ENCODE measurements at regions not wholly inside any gene's neighbourhood (a gene's known extent, or its start where the extent isn't known, plus 50 kb on each side); places are given as distances from the start of the nearest gene placed in this dataset.

DNA sequence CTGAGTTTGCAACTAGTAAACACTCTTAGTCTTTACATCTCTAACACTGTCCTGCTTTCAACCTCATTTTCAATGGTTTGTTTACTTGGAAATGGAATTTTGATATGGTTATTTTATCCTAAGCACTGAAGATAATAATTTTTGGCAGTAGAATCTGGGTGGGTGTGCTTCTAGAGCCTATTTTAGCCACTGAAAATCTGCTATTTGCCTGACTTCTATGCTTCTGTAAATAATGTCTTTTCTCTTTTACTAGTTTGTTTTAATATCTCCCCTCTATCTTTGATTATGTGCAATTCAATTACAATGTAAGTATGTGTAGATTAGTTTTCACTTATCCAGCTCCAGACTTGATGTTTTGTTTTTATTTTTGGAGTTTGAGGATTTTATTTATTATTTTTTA is 197.5 kb downstream of the TUSC1 start:
- no peaks in the 10 kb centered on the region for H3K4me1 Mint-ChIP-seq (ENCODE audit: unreplicated experiment)
- H3K27ac Mint-ChIP-seq (ENCODE audit: unreplicated experiment) = no peak overlapping the region
- no peaks in the 10 kb centered on the region for H3K9me3 Mint-ChIP-seq (ENCODE audit: unreplicated experiment)
- H3K36me3 Mint-ChIP-seq (ENCODE audit: low read depth, unreplicated experiment) = no peaks in the 10 kb centered on the region
- H3K4me3 Mint-ChIP-seq (ENCODE audit: unreplicated experiment) = no peak overlapping the region
- TF ChIP-seq, protein P1, sequence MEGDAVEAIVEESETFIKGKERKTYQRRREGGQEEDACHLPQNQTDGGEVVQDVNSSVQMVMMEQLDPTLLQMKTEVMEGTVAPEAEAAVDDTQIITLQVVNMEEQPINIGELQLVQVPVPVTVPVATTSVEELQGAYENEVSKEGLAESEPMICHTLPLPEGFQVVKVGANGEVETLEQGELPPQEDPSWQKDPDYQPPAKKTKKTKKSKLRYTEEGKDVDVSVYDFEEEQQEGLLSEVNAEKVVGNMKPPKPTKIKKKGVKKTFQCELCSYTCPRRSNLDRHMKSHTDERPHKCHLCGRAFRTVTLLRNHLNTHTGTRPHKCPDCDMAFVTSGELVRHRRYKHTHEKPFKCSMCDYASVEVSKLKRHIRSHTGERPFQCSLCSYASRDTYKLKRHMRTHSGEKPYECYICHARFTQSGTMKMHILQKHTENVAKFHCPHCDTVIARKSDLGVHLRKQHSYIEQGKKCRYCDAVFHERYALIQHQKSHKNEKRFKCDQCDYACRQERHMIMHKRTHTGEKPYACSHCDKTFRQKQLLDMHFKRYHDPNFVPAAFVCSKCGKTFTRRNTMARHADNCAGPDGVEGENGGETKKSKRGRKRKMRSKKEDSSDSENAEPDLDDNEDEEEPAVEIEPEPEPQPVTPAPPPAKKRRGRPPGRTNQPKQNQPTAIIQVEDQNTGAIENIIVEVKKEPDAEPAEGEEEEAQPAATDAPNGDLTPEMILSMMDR (IDR thresholded peaks at IDR 0.05; ENCODE audit: unreplicated experiment) = no peak
- no peak for DNase-seq (ENCODE audit: low spot score)
- no peaks in the 10 kb centered on the region for H3K27me3 Mint-ChIP-seq (ENCODE audit: unreplicated experiment)

DNA sequence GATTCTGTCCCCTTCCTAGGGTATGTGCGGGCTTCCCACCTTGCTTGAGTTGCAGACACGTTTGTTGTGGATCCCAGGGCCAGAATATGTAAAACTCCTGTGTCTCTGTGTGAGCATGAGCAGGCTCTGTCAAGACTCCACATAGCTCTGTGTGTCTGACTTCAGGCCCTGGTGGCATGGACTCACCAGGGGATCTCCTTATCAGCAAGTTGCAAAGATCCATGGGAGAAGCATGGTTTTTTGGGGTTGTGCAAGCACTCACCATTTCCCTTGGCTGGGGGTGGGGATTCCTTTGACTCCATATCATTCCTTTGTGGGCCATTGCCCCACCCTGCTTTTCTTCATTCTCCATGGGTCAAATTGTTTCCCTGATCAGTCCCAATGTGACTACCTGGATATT is 205.6 kb downstream of the TUSC1 start:
- TF ChIP-seq, protein P1 (IDR thresholded peaks at IDR 0.05; ENCODE audit: unreplicated experiment) = no peak
- no peaks in the 10 kb centered on the region for H3K9me3 Mint-ChIP-seq (ENCODE audit: unreplicated experiment)
- no peaks in the 10 kb centered on the region for H3K27me3 Mint-ChIP-seq (ENCODE audit: unreplicated experiment)
- no peak overlapping the region for H3K4me3 Mint-ChIP-seq (ENCODE audit: unreplicated experiment)
- H3K36me3 Mint-ChIP-seq (ENCODE audit: low read depth, unreplicated experiment) = peaks cover 7% of the 10 kb centered on the region
- H3K4me1 Mint-ChIP-seq (ENCODE audit: unreplicated experiment) = no peaks in the 10 kb centered on the region
- no peak for DNase-seq (ENCODE audit: low spot score)
- H3K27ac Mint-ChIP-seq (ENCODE audit: unreplicated experiment) = no peak overlapping the region

DNA sequence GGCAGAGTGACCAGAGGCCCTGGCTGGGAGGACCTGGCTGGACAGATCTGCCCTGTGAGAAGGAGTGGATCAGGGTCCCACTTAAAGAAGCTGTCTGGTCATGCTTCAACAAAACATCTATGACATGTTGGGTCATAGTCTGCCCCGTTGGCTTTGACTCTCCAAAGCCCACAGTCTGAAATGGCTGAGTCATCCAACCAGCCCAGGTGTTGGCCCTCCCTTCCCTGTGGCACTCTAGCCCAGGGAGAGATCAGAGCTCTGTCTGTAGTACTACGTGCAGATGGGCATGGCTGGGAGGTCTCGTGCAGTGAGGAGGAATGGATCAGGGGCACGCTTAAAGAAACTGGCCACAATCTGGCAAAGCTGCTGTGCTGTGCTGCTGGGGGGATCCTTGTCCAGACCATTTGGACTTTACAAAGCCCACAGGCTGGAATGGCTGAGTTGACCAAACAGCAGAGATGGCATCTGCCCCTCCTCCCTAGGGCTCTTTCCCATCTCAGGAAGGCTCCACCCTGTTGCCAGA is 206.1 kb downstream of the TUSC1 start:
- Mint-ChIP-seq H3K4me3 (ENCODE audit: unreplicated experiment) (no peak overlapping the region), H3K4me1 (ENCODE audit: unreplicated experiment) (no peaks in the 10 kb centered on the region), H3K27me3 (ENCODE audit: unreplicated experiment) (no peaks in the 10 kb centered on the region), H3K27ac (ENCODE audit: unreplicated experiment) (no peak overlapping the region), H3K9me3 (ENCODE audit: unreplicated experiment) (no peaks in the 10 kb centered on the region), H3K36me3 (ENCODE audit: low read depth, unreplicated experiment) (peaks cover 7% of the 10 kb centered on the region)
- DNase-seq (ENCODE audit: low spot score) = no peak
- TF ChIP-seq, protein P1 (IDR thresholded peaks at IDR 0.05; ENCODE audit: unreplicated experiment) = no peak

DNA sequence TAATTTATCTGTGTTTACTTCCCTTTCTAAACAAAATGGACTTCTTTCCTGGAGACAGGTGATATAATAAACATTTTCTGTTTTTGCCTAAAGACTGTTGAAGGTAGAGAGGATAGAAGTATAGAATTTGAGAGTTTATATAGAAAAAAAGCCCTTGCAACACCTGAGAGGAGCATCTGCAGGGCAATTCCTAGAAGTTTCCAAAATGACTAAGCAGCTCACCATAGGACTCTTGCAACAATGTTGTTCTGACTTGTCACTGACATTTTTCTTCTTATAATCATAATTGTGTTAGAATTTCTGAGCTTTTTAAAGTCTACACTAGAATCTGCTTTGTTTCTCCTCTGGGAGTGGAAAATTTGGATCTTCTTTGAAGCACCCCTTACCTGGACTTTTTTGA is 216.8 kb downstream of the TUSC1 start:
- TF ChIP-seq, protein P1 (IDR thresholded peaks at IDR 0.05; ENCODE audit: unreplicated experiment) = no peak
- H3K4me3 Mint-ChIP-seq (ENCODE audit: unreplicated experiment) = no peak overlapping the region

DNA sequence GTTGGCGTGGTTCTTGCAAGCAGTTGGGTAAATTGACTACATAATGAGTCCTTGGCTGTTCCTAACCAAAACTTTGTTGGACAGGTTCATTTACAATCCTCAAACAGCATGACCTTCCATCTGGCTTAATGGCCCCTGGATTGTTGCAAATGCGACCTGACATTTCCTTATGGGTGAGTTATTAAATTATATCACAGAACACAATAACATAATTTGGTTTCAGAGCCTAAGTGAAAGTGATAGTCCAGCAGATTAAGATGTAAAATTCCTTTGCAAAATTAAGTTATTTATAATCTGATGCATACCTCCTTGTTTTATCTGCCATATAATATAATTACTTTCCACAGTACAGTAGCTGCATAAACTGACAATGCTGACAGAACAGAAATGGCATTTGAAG is 224.4 kb downstream of the TUSC1 start:
- no peak overlapping the region for H3K4me3 Mint-ChIP-seq (ENCODE audit: unreplicated experiment)
- H3K4me1 Mint-ChIP-seq (ENCODE audit: unreplicated experiment) = peaks cover 13% of the 10 kb centered on the region
- no peak overlapping the region for H3K27ac Mint-ChIP-seq (ENCODE audit: unreplicated experiment)
- no peaks in the 10 kb centered on the region for H3K9me3 Mint-ChIP-seq (ENCODE audit: unreplicated experiment)
- H3K36me3 Mint-ChIP-seq (ENCODE audit: low read depth, unreplicated experiment) = no peaks in the 10 kb centered on the region
- TF ChIP-seq, protein P1 (IDR thresholded peaks at IDR 0.05; ENCODE audit: unreplicated experiment) = no peak
- no peaks in the 10 kb centered on the region for H3K27me3 Mint-ChIP-seq (ENCODE audit: unreplicated experiment)
- DNase-seq (ENCODE audit: low spot score) = no peak

More for the DNA sequence above, 216.8 kb downstream of the TUSC1 start:
- Mint-ChIP-seq H3K27ac (ENCODE audit: unreplicated experiment) (no peak overlapping the region), H3K9me3 (ENCODE audit: unreplicated experiment) (no peaks in the 10 kb centered on the region), H3K27me3 (ENCODE audit: unreplicated experiment) (no peaks in the 10 kb centered on the region), H3K36me3 (ENCODE audit: low read depth, unreplicated experiment) (no peaks in the 10 kb centered on the region), H3K4me1 (ENCODE audit: unreplicated experiment) (peaks cover 10% of the 10 kb centered on the region)
- no peak for DNase-seq (ENCODE audit: low spot score)
